ENCODE measurements at regions not wholly inside any gene's neighbourhood (a gene's known extent, or its start where the extent isn't known, plus 50 kb on each side); places are given as distances from the start of the nearest gene placed in this dataset.

DNA sequence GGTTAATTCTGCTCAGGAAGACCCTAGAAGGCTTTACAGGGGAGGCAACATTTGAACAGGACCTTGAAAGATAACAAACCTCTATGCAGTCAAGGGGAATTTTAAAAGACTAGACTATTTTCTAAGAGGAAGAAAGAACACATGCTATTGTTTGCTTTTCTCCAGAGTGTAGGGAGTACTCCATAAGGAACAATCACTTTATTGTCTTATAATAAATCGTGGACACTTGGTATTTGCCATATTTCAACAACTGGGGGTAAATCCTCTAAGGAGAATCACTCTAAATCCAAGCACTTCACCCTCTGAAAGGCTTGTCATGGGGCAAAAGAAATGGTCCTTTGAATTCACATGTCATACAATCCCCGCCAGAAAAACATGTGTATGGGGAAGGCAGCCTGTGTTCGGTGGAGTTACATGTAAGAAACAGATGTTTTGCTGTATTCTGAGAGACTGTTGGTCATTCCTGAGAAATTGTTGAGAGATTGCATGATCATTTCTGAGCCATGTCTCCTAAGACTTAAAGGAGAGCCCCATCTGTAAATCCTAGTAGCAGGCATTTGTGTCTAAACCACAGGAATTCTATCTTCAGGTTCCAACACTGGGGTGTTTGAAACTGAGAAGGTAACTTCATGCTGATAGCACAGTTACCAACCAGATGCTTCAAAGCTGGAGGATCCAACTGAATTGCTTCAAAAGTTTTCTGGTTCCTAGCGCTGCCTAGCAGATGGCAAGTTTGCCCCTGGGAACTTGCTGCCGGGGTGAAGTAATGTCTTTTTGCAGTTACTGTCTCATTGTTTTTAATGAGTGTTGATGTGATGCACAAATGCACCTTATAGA is 66.8 kb downstream of the FZD4 start:
- no peak for TF ChIP-seq EZH2phosphoT487 (conservative IDR thresholded peaks at IDR 0.05; ENCODE audit: low read length)
- TF ChIP-seq, protein P1, sequence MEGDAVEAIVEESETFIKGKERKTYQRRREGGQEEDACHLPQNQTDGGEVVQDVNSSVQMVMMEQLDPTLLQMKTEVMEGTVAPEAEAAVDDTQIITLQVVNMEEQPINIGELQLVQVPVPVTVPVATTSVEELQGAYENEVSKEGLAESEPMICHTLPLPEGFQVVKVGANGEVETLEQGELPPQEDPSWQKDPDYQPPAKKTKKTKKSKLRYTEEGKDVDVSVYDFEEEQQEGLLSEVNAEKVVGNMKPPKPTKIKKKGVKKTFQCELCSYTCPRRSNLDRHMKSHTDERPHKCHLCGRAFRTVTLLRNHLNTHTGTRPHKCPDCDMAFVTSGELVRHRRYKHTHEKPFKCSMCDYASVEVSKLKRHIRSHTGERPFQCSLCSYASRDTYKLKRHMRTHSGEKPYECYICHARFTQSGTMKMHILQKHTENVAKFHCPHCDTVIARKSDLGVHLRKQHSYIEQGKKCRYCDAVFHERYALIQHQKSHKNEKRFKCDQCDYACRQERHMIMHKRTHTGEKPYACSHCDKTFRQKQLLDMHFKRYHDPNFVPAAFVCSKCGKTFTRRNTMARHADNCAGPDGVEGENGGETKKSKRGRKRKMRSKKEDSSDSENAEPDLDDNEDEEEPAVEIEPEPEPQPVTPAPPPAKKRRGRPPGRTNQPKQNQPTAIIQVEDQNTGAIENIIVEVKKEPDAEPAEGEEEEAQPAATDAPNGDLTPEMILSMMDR (IDR thresholded peaks at IDR 0.05; ENCODE audit: insufficient read depth, low read length, poor library complexity, severe bottlenecking): no peak
- H3K9me3 ChIP-seq (ENCODE audit: insufficient read depth, low read length): no peaks in the 10 kb centered on the region
- H3K4me3 ChIP-seq (ENCODE audit: insufficient read depth, low read length, poor library complexity, severe bottlenecking): no peak overlapping the region
- no peaks in the 10 kb centered on the region for H3K79me2 ChIP-seq (ENCODE audit: insufficient read depth, low read length)
- no peak overlapping the region for H3K27ac ChIP-seq (ENCODE audit: low read depth, low read length)
- H2AFZ ChIP-seq (ENCODE audit: low read depth, low read length, severe bottlenecking): no peak overlapping the region
- no peaks in the 10 kb centered on the region for H3K36me3 ChIP-seq (ENCODE audit: low read length)
- no peak overlapping the region for H3K9ac ChIP-seq (ENCODE audit: low read length)
- no peak overlapping the region for H3K4me2 ChIP-seq (ENCODE audit: low read depth, low read length, poor library complexity, severe bottlenecking)
- no peaks in the 10 kb centered on the region for H3F3A ChIP-seq (ENCODE audit: insufficient read depth)
- H3K27me3 ChIP-seq (ENCODE audit: low read length): no peaks in the 10 kb centered on the region
- H4K20me1 ChIP-seq (ENCODE audit: low read depth, low read length): no peaks in the 10 kb centered on the region
- H3K9me2 ChIP-seq (replicated peaks; ENCODE audit: insufficient read depth, low read length): no peaks in the 10 kb centered on the region

DNA sequence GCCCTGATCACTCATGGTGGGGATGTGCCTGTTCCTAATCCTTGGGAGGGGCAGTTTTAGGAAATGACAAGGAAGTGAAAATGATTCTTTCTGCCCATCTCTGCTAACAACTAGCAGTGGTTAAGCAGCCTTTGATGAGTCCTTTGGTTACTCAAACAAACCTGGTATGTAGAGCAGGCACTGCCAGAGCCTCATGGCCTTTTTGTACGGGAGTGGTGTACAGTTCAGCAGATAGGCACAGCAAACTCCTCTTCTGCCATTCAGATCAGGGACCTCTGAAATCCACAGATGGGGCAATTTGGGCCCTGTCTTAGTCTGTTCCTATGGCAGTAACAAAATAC is 66.2 kb downstream of the FZD4 start:
- no peaks in the 10 kb centered on the region for H3K27me3 ChIP-seq (ENCODE audit: low read length)
- H3K79me2 ChIP-seq (ENCODE audit: insufficient read depth, low read length): no peaks in the 10 kb centered on the region
- no peaks in the 10 kb centered on the region for H4K20me1 ChIP-seq (ENCODE audit: low read depth, low read length)
- TF ChIP-seq EZH2phosphoT487 (conservative IDR thresholded peaks at IDR 0.05; ENCODE audit: low read length): no peak
- TF ChIP-seq, protein P1 (IDR thresholded peaks at IDR 0.05; ENCODE audit: insufficient read depth, low read length, poor library complexity, severe bottlenecking): no peak
- no peak overlapping the region for H3K4me3 ChIP-seq (ENCODE audit: insufficient read depth, low read length, poor library complexity, severe bottlenecking)
- no peak overlapping the region for H3K4me2 ChIP-seq (ENCODE audit: low read depth, low read length, poor library complexity, severe bottlenecking)
- H3K36me3 ChIP-seq (ENCODE audit: low read length): no peaks in the 10 kb centered on the region
- H2AFZ ChIP-seq (ENCODE audit: low read depth, low read length, severe bottlenecking): no peak overlapping the region
- H3K9ac ChIP-seq (ENCODE audit: low read length): no peak overlapping the region
- no peaks in the 10 kb centered on the region for H3K9me3 ChIP-seq (ENCODE audit: insufficient read depth, low read length)
- H3K9me2 ChIP-seq (replicated peaks; ENCODE audit: insufficient read depth, low read length): no peaks in the 10 kb centered on the region
- no peaks in the 10 kb centered on the region for H3F3A ChIP-seq (ENCODE audit: insufficient read depth)
- H3K27ac ChIP-seq (ENCODE audit: low read depth, low read length): no peak overlapping the region

DNA sequence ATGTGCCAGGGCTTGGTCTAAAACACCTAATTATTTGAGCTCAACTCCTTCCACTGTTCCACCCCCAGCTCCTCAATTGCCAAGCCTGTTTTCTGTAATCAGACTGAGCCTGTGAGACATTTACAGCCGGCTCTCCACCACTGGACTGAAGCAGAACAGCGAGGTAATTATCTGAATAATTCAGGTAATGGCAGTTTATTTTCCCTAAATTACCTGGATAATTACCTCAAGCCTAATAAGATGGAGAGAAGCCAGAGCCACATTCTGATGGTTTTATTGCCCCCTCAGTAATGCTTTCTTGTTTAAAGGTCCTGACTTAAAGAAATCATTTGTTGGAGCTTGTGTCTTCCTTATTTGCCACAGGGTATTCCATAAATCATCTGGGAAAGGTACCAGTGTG is 64.2 kb downstream of the FZD4 start:
- H3K27ac ChIP-seq (ENCODE audit: low read depth, low read length): no peak overlapping the region
- H3F3A ChIP-seq (ENCODE audit: insufficient read depth): no peaks in the 10 kb centered on the region
- no peak overlapping the region for H3K4me2 ChIP-seq (ENCODE audit: low read depth, low read length, poor library complexity, severe bottlenecking)
- no peaks in the 10 kb centered on the region for H3K9me3 ChIP-seq (ENCODE audit: insufficient read depth, low read length)
- H3K9ac ChIP-seq (ENCODE audit: low read length): no peak overlapping the region
- no peaks in the 10 kb centered on the region for H3K27me3 ChIP-seq (ENCODE audit: low read length)
- TF ChIP-seq, protein P1 (IDR thresholded peaks at IDR 0.05; ENCODE audit: insufficient read depth, low read length, poor library complexity, severe bottlenecking): no peak
- no peak for TF ChIP-seq EZH2phosphoT487 (conservative IDR thresholded peaks at IDR 0.05; ENCODE audit: low read length)
- no peaks in the 10 kb centered on the region for H3K79me2 ChIP-seq (ENCODE audit: insufficient read depth, low read length)
- no peak overlapping the region for H3K4me3 ChIP-seq (ENCODE audit: insufficient read depth, low read length, poor library complexity, severe bottlenecking)
- H2AFZ ChIP-seq (ENCODE audit: low read depth, low read length, severe bottlenecking): no peak overlapping the region
- no peaks in the 10 kb centered on the region for H4K20me1 ChIP-seq (ENCODE audit: low read depth, low read length)
- H3K36me3 ChIP-seq (ENCODE audit: low read length): no peaks in the 10 kb centered on the region
- H3K9me2 ChIP-seq (replicated peaks; ENCODE audit: insufficient read depth, low read length): no peaks in the 10 kb centered on the region

Measured in SU-DHL-6 (cell line).